ELF-1 (cell line): ENCODE measurements at regions not wholly inside any gene's neighbourhood (a gene's known extent, or its start where the extent isn't known, plus 50 kb on each side); places are given as distances from the start of the nearest gene placed in this dataset.

Experiments used
- DNase-seq: peaks from one replicate; pipeline ENCODE4 v3.0.0-alpha.2; 2016; ENCODE audit warnings: low read depth, low spot score

DNA sequence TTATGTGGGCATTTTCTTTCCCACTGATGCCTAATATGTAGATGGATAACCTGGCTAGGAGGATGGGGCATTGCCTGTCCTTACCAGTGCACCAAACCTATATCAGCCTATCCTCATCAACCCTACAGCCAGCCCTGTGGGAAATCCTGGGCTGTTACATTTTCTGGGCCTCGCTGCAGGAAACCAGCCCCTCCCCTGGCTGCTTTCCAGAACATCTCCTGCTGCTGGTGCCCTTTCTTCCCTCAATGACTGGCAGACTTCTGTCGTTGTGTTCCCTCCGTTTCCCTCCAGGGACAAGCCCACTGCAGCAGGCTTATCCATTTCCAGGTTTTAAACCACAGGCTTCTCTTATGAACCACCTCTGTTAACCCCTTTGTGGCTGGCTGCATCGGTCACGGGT, 486.1 kb upstream of the COBL start:
- peak; percentile 13 for DNase-seq

DNA sequence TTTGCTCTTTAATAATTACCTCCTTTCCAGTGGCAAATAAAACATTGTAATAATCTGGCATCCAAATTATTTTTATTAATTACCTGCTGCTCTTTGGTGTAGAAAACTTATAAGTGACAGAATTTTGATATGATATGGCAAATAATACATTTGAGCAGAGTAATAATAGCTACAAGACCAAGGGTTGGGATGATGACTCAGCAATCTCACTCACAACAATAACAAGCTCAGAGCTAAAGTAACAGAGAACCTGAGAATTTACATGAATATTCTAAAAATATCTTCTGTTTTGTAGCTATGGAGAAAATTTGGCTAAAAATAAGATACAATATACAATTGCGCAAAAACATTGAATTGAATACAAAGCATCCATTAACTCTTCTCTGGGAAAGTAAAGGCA, 480.8 kb upstream of the COBL start:
- DNase-seq, result no peak

DNA sequence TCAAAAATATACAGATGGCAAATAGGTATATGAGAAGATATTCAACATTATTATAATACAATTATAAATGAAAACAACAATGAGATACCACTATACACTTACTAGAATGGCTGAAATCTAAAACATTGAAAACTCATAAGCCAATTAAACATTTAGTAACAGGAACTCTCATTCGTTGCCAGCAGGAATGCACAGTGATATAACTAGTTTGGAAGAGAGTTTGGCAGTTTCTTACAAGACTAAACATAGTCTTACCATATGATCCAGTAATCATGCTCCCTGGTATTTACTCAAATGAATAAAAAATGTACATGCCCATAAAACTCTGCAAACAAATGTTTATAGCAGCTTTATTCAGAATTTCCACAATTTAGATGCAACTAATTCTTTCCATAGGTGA, 476.2 kb upstream of the COBL start:
- no peak for DNase-seq

GRCh38 chr7:51789489-51789888, 472.9 kb upstream of the COBL start:
- peak; percentile 31 for DNase-seq

DNA sequence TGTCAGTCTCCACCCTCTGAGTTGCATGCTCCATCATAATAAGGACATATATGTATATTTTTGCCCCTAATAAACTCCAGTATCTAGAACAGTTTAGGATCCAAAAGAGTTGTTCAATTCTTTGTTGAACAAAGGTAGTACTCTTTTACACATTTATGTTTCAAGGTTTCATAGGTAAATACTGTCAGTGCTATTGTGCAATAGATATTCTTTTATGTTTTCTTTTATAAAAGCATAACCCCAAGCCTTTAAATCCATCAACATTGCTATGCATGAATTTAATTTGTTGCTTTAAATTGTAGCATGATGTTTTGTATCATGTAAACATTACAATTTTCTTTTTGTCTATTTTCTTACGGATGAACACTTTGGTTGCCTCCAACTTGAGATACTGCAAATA, 469.7 kb upstream of the COBL start:
- no peak for DNase-seq

- DNase-seq, result no peak
Observed at GRCh38 chr7:51785876-51786275, 469.3 kb upstream of the COBL start.

GRCh38 chr7:51785171-51785570, 468.6 kb upstream of the COBL start:
- DNase-seq, result no peak

DNA sequence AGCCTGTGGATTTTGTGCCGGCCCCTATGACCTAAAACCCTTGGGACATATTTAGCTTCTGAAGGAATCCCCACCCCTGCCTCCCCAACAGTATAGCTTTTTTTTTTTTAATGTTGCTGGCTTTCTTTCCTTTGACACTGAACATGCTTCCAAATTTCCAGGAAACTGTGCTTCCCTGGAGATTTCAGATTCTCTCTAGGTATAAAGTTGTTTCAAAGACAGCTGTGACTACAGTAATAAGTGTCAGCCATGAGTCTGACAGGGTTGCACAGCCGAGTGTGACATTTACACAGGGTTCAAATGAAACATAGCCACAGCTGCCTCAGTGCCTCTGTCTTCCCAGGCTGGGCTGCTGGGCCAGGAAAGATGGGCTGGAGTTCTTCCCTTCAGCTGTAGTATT, 466.6 kb upstream of the COBL start:
- no peak for DNase-seq

- no peak for DNase-seq
Observed at GRCh38 chr7:51778121-51778520, 461.5 kb upstream of the COBL start.

- DNase-seq, result peak; percentile 18
Observed at GRCh38 chr7:51774178-51774577, 457.6 kb upstream of the COBL start.

GRCh38 chr7:51772190-51772589, 455.6 kb upstream of the COBL start:
- DNase-seq, result no peak

DNA sequence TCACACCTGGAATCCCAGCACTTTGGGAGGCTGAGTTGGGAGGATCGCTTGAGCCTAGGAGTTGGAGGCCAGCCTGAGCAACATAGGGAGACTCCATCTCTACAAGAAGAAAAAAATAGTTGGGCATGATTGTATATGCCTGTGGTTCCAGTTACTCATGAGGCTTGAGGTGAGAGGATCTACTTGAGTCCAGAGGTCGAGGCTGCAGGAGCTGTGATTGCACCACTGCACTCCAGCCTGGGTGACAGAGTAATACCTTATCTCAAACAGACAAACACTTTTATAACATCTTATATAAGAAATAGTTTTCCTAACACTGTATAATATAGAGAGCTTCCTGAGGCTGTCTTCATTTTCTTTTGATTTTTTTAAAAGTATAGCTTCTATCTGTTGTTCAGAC, 448.4 kb upstream of the COBL start:
- no peak for DNase-seq

- DNase-seq, result no peak
Observed at GRCh38 chr7:51759985-51760384, 443.4 kb upstream of the COBL start.

DNA sequence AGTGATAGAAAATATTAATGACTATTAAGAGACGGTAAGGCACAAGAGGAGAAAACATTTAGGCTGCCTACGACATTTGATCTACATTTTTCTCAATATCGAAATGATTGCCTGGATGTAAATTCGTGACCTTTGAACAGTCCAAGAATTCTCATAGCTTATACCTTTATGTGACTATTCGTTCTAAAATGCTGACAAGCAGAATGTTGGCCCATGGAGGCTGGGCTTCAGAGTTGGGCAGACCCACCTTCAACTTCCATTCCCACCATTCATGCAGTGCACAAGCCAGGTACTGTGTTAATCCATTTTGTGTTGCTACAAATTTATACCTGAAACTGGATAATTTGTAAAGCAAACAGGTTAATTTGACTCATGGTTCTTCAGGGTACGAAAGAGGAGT, 441.4 kb upstream of the COBL start:
- no peak for DNase-seq

GRCh38 chr7:51732951-51733350, 416.3 kb upstream of the COBL start:
- no peak for DNase-seq

GRCh38 chr7:51732116-51732515, 415.5 kb upstream of the COBL start:
- no peak for DNase-seq

DNA sequence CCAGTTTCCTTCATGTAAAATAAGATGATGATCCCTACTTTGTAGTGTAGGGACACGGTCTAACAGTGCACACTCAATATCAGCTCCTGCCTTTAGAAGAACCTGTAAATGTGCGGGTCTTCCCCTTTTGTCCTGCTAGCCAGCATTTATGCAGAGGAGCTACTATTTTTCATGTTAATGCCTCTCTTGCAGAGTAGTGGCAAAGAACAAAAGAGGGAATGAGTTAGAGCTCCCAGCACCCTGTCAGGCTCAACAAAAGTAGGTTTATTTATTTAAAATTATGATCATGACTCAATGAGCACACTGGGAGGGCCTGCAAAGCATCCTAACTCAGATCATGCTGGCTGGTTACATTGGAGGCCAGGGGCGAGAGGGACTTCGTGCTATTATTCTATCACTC, 414.5 kb upstream of the COBL start:
- peak; percentile 18 for DNase-seq

DNA sequence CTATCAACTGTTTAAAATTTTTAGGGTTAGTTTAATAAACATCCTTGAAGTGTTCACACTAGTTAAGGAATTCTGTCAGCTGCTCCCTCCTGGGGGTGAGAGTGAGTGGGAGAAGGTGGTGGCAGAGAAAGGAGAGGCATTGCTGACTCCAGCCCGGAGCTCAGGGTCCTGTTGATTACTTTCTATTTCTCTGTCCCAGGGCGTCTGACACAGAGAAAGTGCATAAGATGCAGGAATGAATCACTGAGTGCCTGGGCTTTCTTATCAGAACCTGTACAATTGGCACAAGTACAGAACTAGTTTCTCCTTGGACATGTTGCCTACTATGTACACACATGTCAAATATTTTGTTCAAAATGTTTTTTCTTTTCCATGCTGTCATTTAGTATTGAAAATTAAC, 410.8 kb upstream of the COBL start:
- no peak for DNase-seq

- DNase-seq, result no peak
Observed at GRCh38 chr7:51706851-51707250, 390.2 kb upstream of the COBL start.

- DNase-seq, result no peak
Observed at GRCh38 chr7:51705701-51706100, 389.1 kb upstream of the COBL start.

DNA sequence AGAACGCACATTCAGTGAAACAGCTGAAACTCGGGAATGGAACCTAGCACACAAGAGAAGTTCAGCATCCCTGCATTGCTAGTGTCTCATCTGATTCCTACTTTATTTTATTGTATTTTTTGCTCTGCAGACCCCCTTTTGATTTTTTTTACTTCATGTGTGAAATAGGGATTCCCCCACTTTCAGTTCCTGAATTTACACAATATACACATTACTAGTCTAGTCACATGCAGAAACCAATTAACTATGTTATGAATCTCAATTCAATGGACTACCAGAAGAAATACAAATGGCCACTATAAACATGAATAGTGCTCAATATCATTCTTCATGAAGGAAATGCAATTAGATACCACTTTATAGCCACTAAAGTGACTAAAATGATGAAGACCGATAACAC, 386.1 kb upstream of the COBL start:
- no peak for DNase-seq

- no peak for DNase-seq
Observed at GRCh38 chr7:51701935-51702334, 385.3 kb upstream of the COBL start.

DNA sequence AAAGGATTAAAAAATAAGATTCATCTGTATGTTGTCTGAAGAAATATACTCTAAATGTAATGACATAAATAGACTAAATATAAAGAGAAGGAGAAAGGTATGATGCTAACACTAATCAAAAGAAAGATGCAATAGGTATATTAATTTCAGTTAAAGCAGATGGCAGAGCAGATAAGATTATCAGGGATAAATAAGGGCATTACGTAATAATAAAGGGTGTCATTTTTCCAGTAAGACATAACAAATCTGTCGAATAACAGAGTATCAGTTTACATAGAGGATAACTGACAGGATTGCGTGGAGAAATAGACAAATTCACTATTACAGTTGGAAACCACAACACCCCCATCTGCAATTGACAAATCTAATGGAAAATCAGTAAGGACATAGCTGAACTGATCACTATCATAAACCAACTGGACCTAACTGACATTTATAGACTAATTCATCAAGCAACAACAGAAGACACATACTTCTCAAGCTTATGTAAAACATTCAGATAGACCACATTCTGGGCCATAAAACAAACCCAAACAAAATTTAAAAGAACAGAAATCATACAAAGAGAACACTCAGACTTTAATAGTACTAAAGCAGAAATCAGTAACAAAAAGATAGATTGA, 384.1 kb upstream of the COBL start:
- no peak for DNase-seq

DNA sequence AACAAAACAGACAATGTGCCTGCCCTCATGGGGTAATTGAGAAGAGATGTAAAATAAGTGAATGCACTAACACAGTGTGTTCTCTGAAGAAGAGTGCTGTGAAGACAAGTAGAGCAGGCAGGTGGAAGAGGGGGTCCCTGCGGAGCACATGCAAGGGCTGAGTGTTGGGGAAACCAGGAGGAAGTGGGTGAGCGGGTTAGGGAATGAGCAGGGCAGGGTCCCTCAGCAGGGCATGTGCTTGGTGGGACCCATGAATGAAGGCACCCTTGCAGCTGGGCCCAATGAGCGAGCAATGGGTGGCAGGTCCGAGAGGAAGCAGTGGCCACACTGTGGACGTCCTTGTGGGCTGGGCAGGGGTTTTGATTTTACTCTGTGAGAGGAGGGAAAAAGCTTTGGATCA, 376.6 kb upstream of the COBL start:
- no peak for DNase-seq
